Activated T-helper 1 cell treated with anti-CD3 and anti-CD28 coated beads, Interleukin-12 subunit alpha, Interleukin-12 subunit beta, Interleukin-2, Interleukin-4 antibody, amounts not matched to agents 30 ng/mL and 10 ng/mL and 1 ng/mL, durations not matched to agents 14 hours and 24 hours and 36 hours (primary cell): ENCODE measurements at regions not wholly inside any gene's neighbourhood (a gene's known extent, or its start where the extent isn't known, plus 50 kb on each side); places are given as distances from the start of the nearest gene placed in this dataset.
"Not testable (repeated sequence)": the region's sequence is repeated elsewhere in the genome, so short reads cannot be mapped to it uniquely, and the experiment has no call there.

ENCODE experiments used
- DNase-seq: peaks from one replicate; pipeline ENCODE4 v3.0.0; 2021; ENCODE audit warnings: low spot score
- H3K27ac Mint-ChIP-seq: one replicate; pipeline ENCODE4 v1.8.0; 2021; ENCODE audit warnings: mild to moderate bottlenecking, mixed read lengths
- H3K27me3 Mint-ChIP-seq: one replicate; pipeline ENCODE4 v1.8.0; 2022; ENCODE audit warnings: mild to moderate bottlenecking, moderate library complexity, mixed read lengths; ENCODE audit not compliant: insufficient read depth
- H3K36me3 Mint-ChIP-seq: one replicate; pipeline ENCODE4 v1.8.0; 2021; ENCODE audit warnings: low read depth, mixed read lengths
- H3K4me1 Mint-ChIP-seq: one replicate; pipeline ENCODE4 v1.8.0; 2021; ENCODE audit warnings: low read depth, mixed read lengths
- H3K4me3 Mint-ChIP-seq: one replicate; pipeline ENCODE4 v1.8.0; 2021; ENCODE audit warnings: mild to moderate bottlenecking, moderate library complexity, mixed read lengths
- H3K9me3 Mint-ChIP-seq: one replicate; pipeline ENCODE4 v1.8.0; 2021; ENCODE audit warnings: mixed read lengths
- intact Hi-C: fragments of 100-400 bp; cut with micrococcal nuclease; formaldehyde crosslinking; loops from one replicate; pipeline ENCODE4 v1.15.1; 2024

- H3K36me3 Mint-ChIP-seq, H3K27me3 Mint-ChIP-seq, H3K27ac Mint-ChIP-seq, DNase-seq, intact Hi-C loops, H3K4me3 Mint-ChIP-seq, H3K4me1 Mint-ChIP-seq, H3K9me3 Mint-ChIP-seq: not testable (repeated sequence)
Measured at GRCh38 chr15:85256009-85256997, 124.1 kb upstream of the AKAP13 start.

- H3K4me3 Mint-ChIP-seq, DNase-seq, H3K4me1 Mint-ChIP-seq, H3K27ac Mint-ChIP-seq, H3K27me3 Mint-ChIP-seq, H3K36me3 Mint-ChIP-seq, intact Hi-C loops, H3K9me3 Mint-ChIP-seq: not testable (repeated sequence)
Measured at GRCh38 chr15:85258062-85258445, 122.3 kb upstream of the AKAP13 start.

GRCh38 chr15:85258559-85259209, 121.7 kb upstream of the AKAP13 start:
- H3K4me3 Mint-ChIP-seq, H3K27me3 Mint-ChIP-seq, H3K36me3 Mint-ChIP-seq, H3K4me1 Mint-ChIP-seq, intact Hi-C loops, DNase-seq, H3K9me3 Mint-ChIP-seq, H3K27ac Mint-ChIP-seq: not testable (repeated sequence)

GRCh38 chr15:85260526-85260925, 119.9 kb upstream of the AKAP13 start:
- not testable (repeated sequence) for H3K4me1 Mint-ChIP-seq

GRCh38 chr15:85262461-85263055, 117.8 kb upstream of the AKAP13 start:
- H3K9me3 Mint-ChIP-seq, H3K36me3 Mint-ChIP-seq, H3K4me1 Mint-ChIP-seq, H3K4me3 Mint-ChIP-seq, DNase-seq, H3K27me3 Mint-ChIP-seq, intact Hi-C loops, H3K27ac Mint-ChIP-seq: not testable (repeated sequence)

More at GRCh38 chr15:85260526-85260925, 119.9 kb upstream of the AKAP13 start:
- H3K36me3 Mint-ChIP-seq, DNase-seq, H3K4me3 Mint-ChIP-seq, intact Hi-C loops, H3K27ac Mint-ChIP-seq, H3K9me3 Mint-ChIP-seq, H3K27me3 Mint-ChIP-seq: not testable (repeated sequence)

GRCh38 chr15:85263842-85264440, 116.5 kb upstream of the AKAP13 start:
- intact Hi-C loops, H3K36me3 Mint-ChIP-seq: not testable (repeated sequence)

GRCh38 chr15:85264614-85265190, 115.7 kb upstream of the AKAP13 start:
- DNase-seq, H3K9me3 Mint-ChIP-seq, H3K36me3 Mint-ChIP-seq, intact Hi-C loops, H3K27me3 Mint-ChIP-seq, H3K4me3 Mint-ChIP-seq, H3K27ac Mint-ChIP-seq, H3K4me1 Mint-ChIP-seq: not testable (repeated sequence)

More at GRCh38 chr15:85263842-85264440, 116.5 kb upstream of the AKAP13 start:
- H3K4me3 Mint-ChIP-seq, H3K9me3 Mint-ChIP-seq, H3K4me1 Mint-ChIP-seq, H3K27me3 Mint-ChIP-seq, DNase-seq, H3K27ac Mint-ChIP-seq: not testable (repeated sequence)

- H3K27ac Mint-ChIP-seq, H3K9me3 Mint-ChIP-seq, H3K4me3 Mint-ChIP-seq, H3K4me1 Mint-ChIP-seq, DNase-seq, H3K36me3 Mint-ChIP-seq, H3K27me3 Mint-ChIP-seq, intact Hi-C loops: not testable (repeated sequence)
Measured at GRCh38 chr15:85267158-85267857, 113.1 kb upstream of the AKAP13 start.

- no peaks in the 10 kb centered on the region for H3K36me3 Mint-ChIP-seq
- intact Hi-C loops, result no loop called here
- H3K27ac Mint-ChIP-seq, result no peak overlapping the region
- H3K27me3 Mint-ChIP-seq, result no peaks in the 10 kb centered on the region
- peaks cover 3% of the 10 kb centered on the region for H3K4me1 Mint-ChIP-seq
- no peaks in the 10 kb centered on the region for H3K9me3 Mint-ChIP-seq
- DNase-seq, result no peak
- no peak overlapping the region for H3K4me3 Mint-ChIP-seq
Measured at GRCh38 chr15:85274315-85275050, 105.9 kb upstream of the AKAP13 start.

- no peaks in the 10 kb centered on the region for H3K36me3 Mint-ChIP-seq
- H3K9me3 Mint-ChIP-seq, result no peaks in the 10 kb centered on the region
- no peak overlapping the region for H3K4me3 Mint-ChIP-seq
- H3K4me1 Mint-ChIP-seq, result peaks cover 14% of the 10 kb centered on the region
- no peak for DNase-seq
- no peak overlapping the region for H3K27ac Mint-ChIP-seq
- intact Hi-C loops, result no loop called here
- H3K27me3 Mint-ChIP-seq, result no peaks in the 10 kb centered on the region
Measured at GRCh38 chr15:85276508-85276907, 103.9 kb upstream of the AKAP13 start.

- Mint-ChIP-seq H3K4me1 (peaks cover 14% of the 10 kb centered on the region), H3K36me3 (no peaks in the 10 kb centered on the region), H3K27me3 (no peaks in the 10 kb centered on the region), H3K27ac (no peak overlapping the region), H3K9me3 (no peaks in the 10 kb centered on the region), H3K4me3 (no peak overlapping the region)
- no peak for DNase-seq
- intact Hi-C loops, result no loop called here
Measured at GRCh38 chr15:85276921-85277320, 103.5 kb upstream of the AKAP13 start.
